Left ventricle myocardium superior (tissue), 1 donor: ENCODE measurements at regions not wholly inside any gene's neighbourhood (a gene's known extent, or its start where the extent isn't known, plus 50 kb on each side); places are given as distances from the start of the nearest gene placed in this dataset.
A peak's percentile ranks its signal among the peaks of the same experiment; 100 is the strongest.

Experiments used
- ATAC-seq: fragments of 200-7000 bp; cut with Tn5 transposase; one replicate; pipeline ENCODE4 v1.9.1; 2020; ENCODE audit warnings: mild to moderate bottlenecking, moderate library complexity
- DNase-seq: peaks from one replicate; pipeline ENCODE4 v3.0.0-alpha.2; 2020
- intact Hi-C: fragments of 100-400 bp; cut with micrococcal nuclease; formaldehyde crosslinking; loops from one replicate; pipeline ENCODE4 v1.11.0; 2022
- donor health status: DM: no; HTN: yes; CAD: no; lungs with severe emphysema.

- intact Hi-C loops = no loop called here
- ATAC-seq = no peak
- no peak for DNase-seq
Observed at GRCh38 chr11:111000400-111001080, 245.0 kb upstream of the POU2AF2 start.

- intact Hi-C loops = no loop called here
- ATAC-seq (no peak), DNase-seq (no peak)
Observed at GRCh38 chr11:110992481-110992880, 253.0 kb upstream of the POU2AF2 start.

GRCh38 chr11:110991661-110992355 is 253.7 kb upstream of the POU2AF2 start:
- ATAC-seq = peak; percentile 75
- peak; percentile 35 for DNase-seq
- intact Hi-C loops = no loop called here

- no peak for DNase-seq
- intact Hi-C loops = no loop called here
- no peak for ATAC-seq
Observed at GRCh38 chr11:110990311-110990710, 255.2 kb upstream of the POU2AF2 start.

GRCh38 chr11:110989428-110990133 is 255.9 kb upstream of the POU2AF2 start:
- intact Hi-C loops = no loop called here
- no peak for DNase-seq
- ATAC-seq = peak; percentile 78

GRCh38 chr11:110988671-110989070 is 256.9 kb upstream of the POU2AF2 start:
- DNase-seq = no peak
- intact Hi-C loops = no loop called here
- no peak for ATAC-seq

GRCh38 chr11:110986016-110986415 is 259.5 kb upstream of the POU2AF2 start:
- intact Hi-C loops = no loop called here
- ATAC-seq (no peak), DNase-seq (no peak)

GRCh38 chr11:110985547-110985946 is 260.0 kb upstream of the POU2AF2 start:
- DNase-seq (no peak), ATAC-seq (no peak)
- intact Hi-C loops = no loop called here

- DNase-seq (no peak), ATAC-seq (no peak)
- intact Hi-C loops = no loop called here
Observed at GRCh38 chr11:110984693-110985092, 260.8 kb upstream of the POU2AF2 start.

GRCh38 chr11:110984147-110984546 is 261.4 kb upstream of the POU2AF2 start:
- no peak for DNase-seq
- intact Hi-C loops = no loop called here
- no peak for ATAC-seq

- ATAC-seq = no peak
- intact Hi-C loops = no loop called here
- DNase-seq = no peak
Observed at GRCh38 chr11:110982214-110982613, 263.3 kb upstream of the POU2AF2 start.

GRCh38 chr11:110979696-110980095 is 265.8 kb upstream of the POU2AF2 start:
- no peak for DNase-seq
- ATAC-seq = no peak
- intact Hi-C loops = no loop called here

GRCh38 chr11:110977661-110978060 is 265.4 kb upstream of the ARHGAP20 start:
- DNase-seq (no peak), ATAC-seq (no peak)
- intact Hi-C loops = no loop called here

- intact Hi-C loops = no loop called here
- no peak for ATAC-seq
Observed at GRCh38 chr11:110974731-110975130, 262.5 kb upstream of the ARHGAP20 start.

GRCh38 chr11:110973401-110973980 is 261.3 kb upstream of the ARHGAP20 start:
- intact Hi-C loops = no loop called here
- DNase-seq = no peak
- ATAC-seq = no peak

More at GRCh38 chr11:110974731-110975130, 262.5 kb upstream of the ARHGAP20 start:
- no peak for DNase-seq

GRCh38 chr11:110972640-110973039 is 260.4 kb upstream of the ARHGAP20 start:
- intact Hi-C loops = no loop called here
- ATAC-seq (no peak), DNase-seq (no peak)

GRCh38 chr11:110972106-110972505 is 259.9 kb upstream of the ARHGAP20 start:
- DNase-seq (no peak), ATAC-seq (no peak)
- intact Hi-C loops = no loop called here

- DNase-seq (no peak), ATAC-seq (no peak)
- intact Hi-C loops = no loop called here
Observed at GRCh38 chr11:110971140-110971539, 258.9 kb upstream of the ARHGAP20 start.

GRCh38 chr11:110968348-110969062 is 256.3 kb upstream of the ARHGAP20 start:
- intact Hi-C loops = no loop called here
- ATAC-seq = no peak

More at GRCh38 chr11:110968348-110969062, 256.3 kb upstream of the ARHGAP20 start:
- DNase-seq = no peak
